K562 (cell line): ENCODE measurements at regions not wholly inside any gene's neighbourhood (a gene's known extent, or its start where the extent isn't known, plus 50 kb on each side); places are given as distances from the start of the nearest gene placed in this dataset.

ENCODE experiments used
- ATAC-seq: fragments of 200-7000 bp; cut with Tn5 transposase; 3 replicates; pipeline ENCODE4 v1.9.1; 2020; ENCODE audit warnings: moderate library complexity
- BruUV-seq: library from RNA; stranded (reverse); fragments of 400-500 nt; replicated peaks from 2 replicates; lab custom pipeline; 2021; lab: Mats Ljungman, UMichigan
- CTCF ChIA-PET: fragments of 300-600 bp; formaldehyde crosslinking; extraction: SDS; loops from one replicate; lab custom pipeline; 2021; ENCODE audit warnings: low intra/inter-chr PET ratio; lab: Yijun Ruan, JAX
- POLR2A ChIA-PET: fragments of 300-600, 350-650 bp; sonication (Branson Sonifier 250); formaldehyde crosslinking; extraction: SDS; loops from one replicate; lab custom pipeline; 2021; ENCODE audit warnings: antibody characterized with exemption, inconsistent platforms; lab: Yijun Ruan, JAX
- DNase-seq, 4 experiments: peaks; one replicate each; pipeline versions ENCODE4 v3.0.0 to v3.0.0-alpha.2; 2011 to 2018; ENCODE audit warnings: low spot score in 3 of 4, mixed read lengths in 3 of 4; ENCODE audit errors: extremely low read depth in 1 of 4
- FAIRE-seq: peaks from 2 replicates; lab custom pipeline; 2011; peaks lifted over from hg19 to GRCh38; lab: Jason Lieb, UNC
- H2AFZ ChIP-seq: 2 replicates; pipeline ENCODE4 v1.6.0; 2011; ENCODE audit warnings: low read depth, low read length, control low read depth, inconsistent platforms
- H3K27ac ChIP-seq: fragments of 200-600 bp; 3 replicates; pipeline ENCODE4 v1.8.0; 2011; ENCODE audit warnings: low read depth, mild to moderate bottlenecking, control low read depth, inconsistent platforms, low read length, moderate library complexity, mixed read lengths; ENCODE audit errors: extremely low read depth
- H3K27me3 ChIP-seq, 2 experiments: fragments of 300-600 bp in 1 of 2; 2 replicates in 1 of 2; 3 replicates in 1 of 2; pipeline versions ENCODE4 v1.6.0 to v1.8.0; 2011; ENCODE audit warnings: inconsistent platforms in 2 of 2, low read length in 2 of 2, mild to moderate bottlenecking in 1 of 2, mixed read lengths in 1 of 2, moderate library complexity in 1 of 2; ENCODE audit not compliant: control insufficient read depth in 2 of 2, insufficient read depth in 2 of 2
- H3K36me3 ChIP-seq: fragments of 300-600 bp; 3 replicates; pipeline ENCODE4 v1.8.0; 2011; ENCODE audit warnings: mild to moderate bottlenecking, low read length, inconsistent platforms; ENCODE audit not compliant: control insufficient read depth, insufficient read depth
- H3K4me1 ChIP-seq, 2 experiments: fragments of 200-600 bp in 1 of 2; replicated peaks in 1 of 2; 2 replicates in 1 of 2; 3 replicates in 1 of 2; pipeline versions ENCODE4 v1.5.1 to v1.8.0; 2011; ENCODE audit warnings: inconsistent platforms in 2 of 2, low read length in 2 of 2, mild to moderate bottlenecking in 1 of 2, mixed read lengths in 1 of 2, moderate library complexity in 1 of 2; ENCODE audit not compliant: control insufficient read depth in 2 of 2, insufficient read depth in 2 of 2
- H3K4me2 ChIP-seq: 2 replicates; pipeline ENCODE4 v1.6.1; 2011; ENCODE audit warnings: low read length, control low read depth, inconsistent platforms, mixed read lengths; ENCODE audit not compliant: insufficient read depth
- H3K4me3 ChIP-seq: fragments of 200-600 bp; sonication (generic), shearing (Covaris generic); 2 replicates; pipeline ENCODE4 v1.5.1; 2016; ENCODE audit warnings: control low read depth, inconsistent platforms
- H3K79me2 ChIP-seq: fragments of 200-600 bp; 3 replicates; pipeline ENCODE4 v1.8.0; 2011; ENCODE audit warnings: low read length, inconsistent platforms; ENCODE audit not compliant: control insufficient read depth, insufficient read depth
- H3K9ac ChIP-seq, 2 experiments: 2 replicates each; pipeline versions ENCODE4 v1.6.0 to v1.6.1; 2011; ENCODE audit warnings: low read depth in 2 of 2, low read length in 2 of 2, control low read depth in 1 of 2, inconsistent platforms in 1 of 2, mild to moderate bottlenecking in 1 of 2, mixed read lengths in 1 of 2; ENCODE audit not compliant: insufficient read depth in 1 of 2
- H3K9me1 ChIP-seq: one replicate; pipeline ENCODE4 v1.6.0; 2011; ENCODE audit warnings: inconsistent platforms, mild to moderate bottlenecking, low read length, moderate library complexity; ENCODE audit not compliant: control insufficient read depth, insufficient read depth
- H3K9me3 ChIP-seq: replicated peaks from 2 replicates; pipeline ENCODE4 v1.5.1; 2011; ENCODE audit warnings: low read depth, low read length, inconsistent platforms; ENCODE audit not compliant: control insufficient read depth, insufficient read depth
- H4K20me1 ChIP-seq: replicated peaks from 2 replicates; pipeline ENCODE4 v1.6.1; 2011; ENCODE audit warnings: low read length, inconsistent platforms, mixed read lengths; ENCODE audit not compliant: control insufficient read depth, insufficient read depth
- BCOR ChIP-seq: fragments of 450-650 bp; IDR thresholded peaks from 2 replicates; pipeline ENCODE4 v1.6.1; 2016
- FOXJ2 ChIP-seq: fragments of 200-800 bp; sonication (Bioruptor generic); IDR thresholded peaks from 2 replicates; pipeline ENCODE4 v1.6.1; 2016; ENCODE audit warnings: missing genetic modification characterization, missing compliant biosample characterization
- FOXM1 ChIP-seq, 2 experiments: fragments of 450-650 bp in 1 of 2; sonication (generic) in 1 of 2; formaldehyde crosslinking in 1 of 2; IDR thresholded peaks; 2 replicates each; pipeline versions ENCODE4 v1.6.1 to v1.9.0; 2017 to 2022; ENCODE audit warnings: low read depth in 2 of 2, mild to moderate bottlenecking in 2 of 2, missing genetic modification reagents in 1 of 2, moderate library complexity in 1 of 2
- MXI1 ChIP-seq: IDR thresholded peaks from 2 replicates; pipeline ENCODE4 v1.6.1; 2011; ENCODE audit warnings: low read depth, mild to moderate bottlenecking, improper control_type of control experiment, low read length
- RNF2 ChIP-seq: sonication (generic); IDR thresholded peaks from 2 replicates; pipeline ENCODE4 v1.6.1; 2016
- ZNF639 ChIP-seq, 2 experiments: fragments of 200-800 bp in 1 of 2; sonication (Bioruptor generic) in 1 of 2; sonication (generic) in 1 of 2; formaldehyde crosslinking in 1 of 2; IDR thresholded peaks in 1 of 2; conservative IDR thresholded peaks in 1 of 2; 2 replicates each; pipeline versions ENCODE4 v1.5.0 to v1.6.1; 2016 to 2020; ENCODE audit warnings: missing compliant biosample characterization in 1 of 2, missing genetic modification characterization in 1 of 2, missing genetic modification reagents in 1 of 2
- WGBS: fragments of 100-300 bp; shearing (Covaris generic); methylation state at CpG from one replicate; pipeline ENCODE4 v1.1.6; 2016; ENCODE audit warnings: low coverage, mixed read lengths; ENCODE audit not compliant: insufficient coverage; ENCODE audit errors: missing lambda C conversion rate; 5-methylcytosine and 5-hydroxymethylcytosine counted together
- in situ Hi-C: fragments of 300-500 bp; cut with MboI; formaldehyde crosslinking; loops from 4 replicates; pipeline ENCODE4 v1.15.0; 2018; ENCODE audit warnings: inconsistent platforms, mixed read lengths
- intact Hi-C: fragments of 100-400 bp; cut with micrococcal nuclease; formaldehyde crosslinking; loops from 2 replicates; pipeline ENCODE4 v1.14.2; 2022
- TF ChIP-seq, protein P1 (sequence below): sonication (generic); formaldehyde crosslinking; IDR thresholded peaks from 2 replicates; pipeline ENCODE4 v1.8.1; 2023; ENCODE audit warnings: mild to moderate bottlenecking, missing genetic modification reagents

- TF ChIP-seq FOXM1 (IDR thresholded peaks at IDR 0.05; ENCODE audit: low read depth) = no peak
- no peak for TF ChIP-seq FOXM1 (CRISPR knock-in tag; IDR thresholded peaks at IDR 0.05; ENCODE audit: low read depth)
- no peak for TF ChIP-seq RNF2
- TF ChIP-seq MXI1 = no peak
- TF ChIP-seq FOXJ2 (tag) = no peak
- TF ChIP-seq ZNF639 (CRISPR knock-in tag; conservative IDR thresholded peaks at IDR 0.05 in 1 of 2, IDR thresholded peaks at IDR 0.05 in 1 of 2) = no peak
- TF ChIP-seq, protein P1, sequence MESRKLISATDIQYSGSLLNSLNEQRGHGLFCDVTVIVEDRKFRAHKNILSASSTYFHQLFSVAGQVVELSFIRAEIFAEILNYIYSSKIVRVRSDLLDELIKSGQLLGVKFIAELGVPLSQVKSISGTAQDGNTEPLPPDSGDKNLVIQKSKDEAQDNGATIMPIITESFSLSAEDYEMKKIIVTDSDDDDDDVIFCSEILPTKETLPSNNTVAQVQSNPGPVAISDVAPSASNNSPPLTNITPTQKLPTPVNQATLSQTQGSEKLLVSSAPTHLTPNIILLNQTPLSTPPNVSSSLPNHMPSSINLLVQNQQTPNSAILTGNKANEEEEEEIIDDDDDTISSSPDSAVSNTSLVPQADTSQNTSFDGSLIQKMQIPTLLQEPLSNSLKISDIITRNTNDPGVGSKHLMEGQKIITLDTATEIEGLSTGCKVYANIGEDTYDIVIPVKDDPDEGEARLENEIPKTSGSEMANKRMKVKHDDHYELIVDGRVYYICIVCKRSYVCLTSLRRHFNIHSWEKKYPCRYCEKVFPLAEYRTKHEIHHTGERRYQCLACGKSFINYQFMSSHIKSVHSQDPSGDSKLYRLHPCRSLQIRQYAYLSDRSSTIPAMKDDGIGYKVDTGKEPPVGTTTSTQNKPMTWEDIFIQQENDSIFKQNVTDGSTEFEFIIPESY (CRISPR knock-in tag) = no peak
- TF ChIP-seq BCOR = no peak
- Histone ChIP-seq H3K9me1 (no peaks in the 10 kb centered on the region), H3K9ac (no peak overlapping the region), H4K20me1 (no peaks in the 10 kb centered on the region), H3K4me2 (no peak overlapping the region), H2AFZ (no peak overlapping the region), H3K4me3 (no peak overlapping the region), H3K79me2 (no peaks in the 10 kb centered on the region), H3K27ac (no peak overlapping the region), H3K9me3 (no peaks in the 10 kb centered on the region), H3K27me3 (no peaks in the 10 kb centered on the region), H3K4me1 (no peaks in the 10 kb centered on the region), H3K36me3 (no peaks in the 10 kb centered on the region)
- WGBS = 2% methylated on average over 3 of the region's 3 CpGs
- ChIA-PET POLR2A (no interaction called here), CTCF (no interaction called here)
- DNase-seq = no peak
- in situ Hi-C loops (no loop called here), intact Hi-C loops (no loop called here)
- ATAC-seq = no peak
- no TSS peak for BruUV-seq
- no peak for FAIRE-seq
These were observed 1189.6 kb downstream of the PCDH18 start for GRCh38 chr4:136342666-136343065.
